ENCODE measurements at regions not wholly inside any gene's neighbourhood (a gene's known extent, or its start where the extent isn't known, plus 50 kb on each side); places are given as distances from the start of the nearest gene placed in this dataset.

GRCh38 chr2:238560234-238560633 is 133.5 kb downstream of the ASB1 start:
- H3K4me3 ChIP-seq (replicated peaks; ENCODE audit: low read depth, low read length), result no peak overlapping the region
- DNase-seq (ENCODE audit: low read depth), result no peak
- TF ChIP-seq, protein P1, sequence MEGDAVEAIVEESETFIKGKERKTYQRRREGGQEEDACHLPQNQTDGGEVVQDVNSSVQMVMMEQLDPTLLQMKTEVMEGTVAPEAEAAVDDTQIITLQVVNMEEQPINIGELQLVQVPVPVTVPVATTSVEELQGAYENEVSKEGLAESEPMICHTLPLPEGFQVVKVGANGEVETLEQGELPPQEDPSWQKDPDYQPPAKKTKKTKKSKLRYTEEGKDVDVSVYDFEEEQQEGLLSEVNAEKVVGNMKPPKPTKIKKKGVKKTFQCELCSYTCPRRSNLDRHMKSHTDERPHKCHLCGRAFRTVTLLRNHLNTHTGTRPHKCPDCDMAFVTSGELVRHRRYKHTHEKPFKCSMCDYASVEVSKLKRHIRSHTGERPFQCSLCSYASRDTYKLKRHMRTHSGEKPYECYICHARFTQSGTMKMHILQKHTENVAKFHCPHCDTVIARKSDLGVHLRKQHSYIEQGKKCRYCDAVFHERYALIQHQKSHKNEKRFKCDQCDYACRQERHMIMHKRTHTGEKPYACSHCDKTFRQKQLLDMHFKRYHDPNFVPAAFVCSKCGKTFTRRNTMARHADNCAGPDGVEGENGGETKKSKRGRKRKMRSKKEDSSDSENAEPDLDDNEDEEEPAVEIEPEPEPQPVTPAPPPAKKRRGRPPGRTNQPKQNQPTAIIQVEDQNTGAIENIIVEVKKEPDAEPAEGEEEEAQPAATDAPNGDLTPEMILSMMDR (IDR thresholded peaks at IDR 0.05; ENCODE audit: low read length, missing control alignments), result no peak

- TF ChIP-seq, protein P1 (IDR thresholded peaks at IDR 0.05; ENCODE audit: low read length, missing control alignments), result no peak
- no peak overlapping the region for H3K4me3 ChIP-seq (replicated peaks; ENCODE audit: low read depth, low read length)
- no peak for DNase-seq (ENCODE audit: low read depth)
These were observed 134.5 kb downstream of the ASB1 start for GRCh38 chr2:238561230-238561629.

DNA sequence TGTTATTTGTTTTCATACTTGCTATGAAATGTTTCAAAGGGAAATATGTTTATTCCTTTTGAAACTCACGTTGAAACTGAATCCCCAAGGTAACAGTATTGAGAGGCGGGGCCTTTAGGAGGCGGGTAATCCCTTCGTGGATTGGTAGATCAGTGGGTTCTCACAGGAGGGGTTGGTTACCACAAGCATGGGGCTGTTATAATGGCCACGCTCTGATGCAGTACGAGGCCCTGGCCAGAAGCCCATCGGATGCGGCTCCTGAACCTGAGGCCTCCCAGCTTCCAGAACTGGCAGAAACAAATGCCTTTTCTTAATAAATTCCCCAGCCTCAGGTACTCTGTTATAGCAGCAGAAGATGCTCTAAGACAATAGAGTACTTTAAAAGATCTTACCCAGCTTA is 135.7 kb downstream of the ASB1 start:
- TF ChIP-seq, protein P1 (IDR thresholded peaks at IDR 0.05; ENCODE audit: low read length, missing control alignments), result no peak
- H3K4me3 ChIP-seq (replicated peaks; ENCODE audit: low read depth, low read length), result no peak overlapping the region
- no peak for DNase-seq (ENCODE audit: low read depth)

DNA sequence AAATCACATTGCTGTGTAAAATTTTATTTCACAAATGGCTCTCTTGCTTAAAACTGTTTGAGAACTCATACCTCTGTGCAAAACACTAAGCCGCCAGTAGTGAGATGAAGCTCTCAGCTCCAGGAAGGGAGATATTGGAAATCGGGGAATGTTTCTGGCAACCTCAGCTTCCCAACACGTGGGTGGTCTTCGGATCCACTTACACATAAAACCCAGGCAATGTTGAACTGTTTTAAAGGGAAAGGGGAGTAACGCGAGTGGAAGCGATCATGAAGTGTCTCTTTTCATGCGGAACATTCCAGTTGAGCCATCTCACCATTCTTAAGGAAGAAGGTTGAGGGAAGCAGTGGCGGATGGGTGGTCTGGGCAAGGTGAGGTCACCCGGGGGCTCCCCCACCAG is 136.8 kb downstream of the ASB1 start:
- TF ChIP-seq, protein P1 (IDR thresholded peaks at IDR 0.05; ENCODE audit: low read length, missing control alignments), result no peak
- H3K4me3 ChIP-seq (replicated peaks; ENCODE audit: low read depth, low read length), result no peak overlapping the region
- DNase-seq (ENCODE audit: low read depth), result no peak

DNA sequence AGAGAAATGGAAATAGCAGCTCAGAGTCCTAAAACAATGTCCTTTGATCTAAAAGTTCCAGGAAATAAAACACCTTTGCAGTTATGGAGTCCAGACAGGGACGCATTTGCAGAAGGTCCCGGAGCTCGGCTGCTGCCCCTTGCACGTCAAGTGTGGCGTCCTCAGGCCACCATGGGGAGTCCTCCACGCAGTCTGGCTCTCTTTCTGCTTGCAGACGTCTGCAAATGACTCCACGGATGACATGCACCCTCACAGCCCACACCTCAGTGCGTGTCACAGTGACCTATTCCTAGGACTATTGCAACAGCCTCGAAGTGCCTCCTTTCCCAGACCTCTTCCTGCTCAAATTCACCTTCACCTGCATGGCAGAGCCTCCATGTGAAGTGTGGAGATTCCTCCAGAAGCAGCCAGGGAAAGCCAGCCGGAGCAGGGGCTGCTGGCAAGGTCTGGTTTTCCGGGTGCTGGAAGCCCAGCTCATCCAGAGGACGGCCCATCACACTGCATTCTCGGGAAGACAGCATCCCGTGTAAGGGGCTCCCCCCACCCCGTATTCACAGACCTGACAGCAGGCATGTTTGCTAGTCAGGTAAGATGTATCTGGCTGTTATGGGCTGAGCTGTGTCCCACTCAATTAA is 137.7 kb downstream of the ASB1 start:
- DNase-seq (ENCODE audit: low read depth), result no peak
- TF ChIP-seq, protein P1 (IDR thresholded peaks at IDR 0.05; ENCODE audit: low read length, missing control alignments), result no peak
- no peak overlapping the region for H3K4me3 ChIP-seq (replicated peaks; ENCODE audit: low read depth, low read length)

- TF ChIP-seq, protein P1 (IDR thresholded peaks at IDR 0.05; ENCODE audit: low read length, missing control alignments), result no peak
- H3K4me3 ChIP-seq (replicated peaks; ENCODE audit: low read depth, low read length), result no peak overlapping the region
- DNase-seq (ENCODE audit: low read depth), result no peak
These were observed 138.3 kb downstream of the ASB1 start for GRCh38 chr2:238565031-238565430.

GRCh38 chr2:238566001-238566645 is 139.4 kb downstream of the ASB1 start:
- no peak overlapping the region for H3K4me3 ChIP-seq (replicated peaks; ENCODE audit: low read depth, low read length)
- DNase-seq (ENCODE audit: low read depth), result no peak
- TF ChIP-seq, protein P1 (IDR thresholded peaks at IDR 0.05; ENCODE audit: low read length, missing control alignments), result no peak
